ENCODE measurements at regions not wholly inside any gene's neighbourhood (a gene's known extent, or its start where the extent isn't known, plus 50 kb on each side); places are given as distances from the start of the nearest gene placed in this dataset.

DNA sequence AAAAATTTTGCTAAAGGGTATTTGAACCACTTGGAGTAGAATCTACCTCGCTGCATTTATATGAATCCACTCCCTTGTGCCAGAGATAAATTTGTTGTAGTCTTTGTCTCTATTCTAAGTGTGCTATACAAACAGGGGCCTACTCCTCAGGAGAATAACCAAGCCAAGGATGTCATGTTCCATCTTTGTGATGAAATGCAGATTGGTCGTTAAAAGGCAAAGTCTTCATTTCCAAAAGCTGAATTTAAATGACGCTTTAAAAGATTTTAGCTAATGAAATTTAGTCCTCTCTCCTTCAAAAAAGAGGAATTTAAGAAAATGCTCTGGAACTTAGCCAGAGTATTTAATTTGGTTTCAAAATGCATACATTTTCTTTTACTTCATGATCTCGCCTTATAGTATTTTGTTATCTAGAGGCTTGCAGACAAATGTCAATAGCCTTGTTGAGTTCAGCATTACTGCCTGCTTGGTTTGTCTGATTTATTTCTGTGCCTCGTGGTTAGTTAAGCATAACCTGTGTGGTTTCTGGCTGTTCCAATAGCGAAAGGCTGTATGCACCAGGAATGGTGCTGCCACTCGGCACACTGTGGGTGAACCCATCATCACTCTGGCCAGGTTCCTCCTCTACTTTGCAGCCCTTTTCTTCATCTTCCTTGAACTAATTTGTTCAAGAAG is 417.6 kb downstream of the ZNF521 start:
- TF ChIP-seq, protein P1, sequence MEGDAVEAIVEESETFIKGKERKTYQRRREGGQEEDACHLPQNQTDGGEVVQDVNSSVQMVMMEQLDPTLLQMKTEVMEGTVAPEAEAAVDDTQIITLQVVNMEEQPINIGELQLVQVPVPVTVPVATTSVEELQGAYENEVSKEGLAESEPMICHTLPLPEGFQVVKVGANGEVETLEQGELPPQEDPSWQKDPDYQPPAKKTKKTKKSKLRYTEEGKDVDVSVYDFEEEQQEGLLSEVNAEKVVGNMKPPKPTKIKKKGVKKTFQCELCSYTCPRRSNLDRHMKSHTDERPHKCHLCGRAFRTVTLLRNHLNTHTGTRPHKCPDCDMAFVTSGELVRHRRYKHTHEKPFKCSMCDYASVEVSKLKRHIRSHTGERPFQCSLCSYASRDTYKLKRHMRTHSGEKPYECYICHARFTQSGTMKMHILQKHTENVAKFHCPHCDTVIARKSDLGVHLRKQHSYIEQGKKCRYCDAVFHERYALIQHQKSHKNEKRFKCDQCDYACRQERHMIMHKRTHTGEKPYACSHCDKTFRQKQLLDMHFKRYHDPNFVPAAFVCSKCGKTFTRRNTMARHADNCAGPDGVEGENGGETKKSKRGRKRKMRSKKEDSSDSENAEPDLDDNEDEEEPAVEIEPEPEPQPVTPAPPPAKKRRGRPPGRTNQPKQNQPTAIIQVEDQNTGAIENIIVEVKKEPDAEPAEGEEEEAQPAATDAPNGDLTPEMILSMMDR (IDR thresholded peaks at IDR 0.05; ENCODE audit: insufficient read depth, low read depth, low read length), result no peak
- DNase-seq (ENCODE audit: low read depth), result no peak

DNA sequence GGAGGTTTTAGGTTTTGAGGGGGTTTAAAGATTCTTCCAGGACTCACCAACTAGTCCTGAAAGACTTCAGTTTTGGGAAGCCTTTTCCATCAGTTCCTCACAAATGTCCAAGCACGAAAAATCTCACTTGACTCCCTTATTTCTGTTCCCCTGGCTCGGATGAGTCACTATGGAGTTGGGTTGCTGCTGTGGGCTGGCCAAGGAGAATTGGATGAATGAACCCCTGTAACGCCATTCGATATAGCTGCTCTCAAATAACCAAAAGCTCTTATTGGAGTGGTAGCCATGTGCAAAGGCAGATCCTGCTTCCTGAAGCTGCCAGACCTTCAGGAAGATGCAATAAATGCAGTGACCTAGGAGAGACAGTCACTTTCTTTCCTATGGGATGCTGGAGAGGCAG is 417.0 kb downstream of the ZNF521 start:
- no peak for DNase-seq (ENCODE audit: low read depth)
- TF ChIP-seq, protein P1 (IDR thresholded peaks at IDR 0.05; ENCODE audit: insufficient read depth, low read depth, low read length), result no peak
- no peak overlapping the region for H3K4me3 ChIP-seq (ENCODE audit: low read depth, low read length)

More for the DNA sequence above, 417.6 kb downstream of the ZNF521 start:
- H3K4me3 ChIP-seq (ENCODE audit: low read depth, low read length), result no peak overlapping the region

DNA sequence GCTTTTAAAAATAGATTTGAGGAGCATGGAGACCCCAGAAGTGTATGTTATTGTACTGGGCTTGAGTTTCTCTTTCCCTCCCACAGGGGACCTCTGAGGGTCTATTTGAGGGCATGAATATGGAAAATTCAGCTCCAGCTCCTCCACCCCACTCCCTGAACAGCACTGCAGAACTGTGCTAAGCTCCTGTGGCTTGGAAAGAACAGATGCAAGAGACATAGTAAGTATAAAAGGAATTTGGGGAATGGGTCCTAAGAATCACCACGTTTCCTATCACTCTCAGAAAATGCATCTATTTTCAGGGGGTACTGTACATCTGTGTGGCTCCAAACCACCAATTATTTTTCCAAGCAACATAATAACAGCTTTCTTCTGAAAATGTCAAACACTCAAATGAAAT is 416.1 kb downstream of the ZNF521 start:
- TF ChIP-seq, protein P1 (IDR thresholded peaks at IDR 0.05; ENCODE audit: insufficient read depth, low read depth, low read length), result no peak

DNA sequence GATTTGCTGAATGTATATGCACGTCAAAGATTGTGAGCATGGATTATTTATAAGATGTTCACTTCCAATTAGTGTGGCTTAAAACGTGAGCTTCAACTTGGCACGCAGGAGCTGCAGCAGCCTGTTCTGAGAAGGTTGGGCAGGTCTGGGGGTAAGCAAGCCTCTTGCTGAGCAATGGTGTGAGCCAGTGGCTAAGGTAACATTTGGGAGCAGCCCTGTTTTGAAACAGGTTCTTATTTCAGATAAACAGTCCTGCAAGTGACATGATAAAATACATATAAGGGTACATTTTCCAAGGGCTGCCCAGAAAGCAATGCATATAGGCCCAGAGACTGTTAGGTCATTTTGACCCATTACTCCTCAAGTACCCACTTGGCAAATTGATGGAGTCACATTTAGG is 415.3 kb downstream of the ZNF521 start:
- TF ChIP-seq, protein P1 (IDR thresholded peaks at IDR 0.05; ENCODE audit: insufficient read depth, low read depth, low read length), result no peak
- DNase-seq (ENCODE audit: low read depth), result no peak
- H3K4me3 ChIP-seq (ENCODE audit: low read depth, low read length), result no peak overlapping the region

More for the DNA sequence above, 416.1 kb downstream of the ZNF521 start:
- no peak for DNase-seq (ENCODE audit: low read depth)
- H3K4me3 ChIP-seq (ENCODE audit: low read depth, low read length), result no peak overlapping the region

DNA sequence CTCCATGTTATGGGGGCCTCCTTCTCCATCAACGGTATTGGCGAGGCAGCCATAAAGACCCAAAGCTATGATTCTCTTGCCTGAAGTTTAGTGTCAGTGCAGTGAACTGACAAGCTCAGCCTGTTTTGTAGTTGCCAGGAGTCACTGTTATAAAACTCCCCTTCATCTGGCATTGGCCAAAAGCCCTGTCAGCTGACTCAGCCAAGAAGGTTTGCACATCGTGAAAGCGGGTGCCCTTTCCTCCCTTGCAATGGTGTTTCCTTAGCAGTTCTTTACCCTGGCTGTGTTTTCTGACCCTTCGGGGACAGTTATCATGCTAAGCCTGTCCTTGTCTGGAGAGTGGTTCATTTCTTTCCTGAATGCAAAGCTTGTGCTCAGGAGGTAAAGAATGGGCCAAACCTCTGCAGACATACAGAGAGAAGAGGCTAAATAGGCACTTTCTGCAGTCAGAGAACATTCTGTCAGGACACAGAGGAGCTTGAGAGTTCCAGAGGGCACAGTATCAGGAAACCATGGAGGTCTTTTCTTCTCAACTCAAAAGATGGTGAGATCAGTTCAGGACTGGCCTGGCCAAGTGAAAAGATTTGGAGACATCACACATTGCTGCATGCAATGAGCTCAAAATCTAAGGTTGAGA is 414.2 kb downstream of the ZNF521 start:
- no peak for DNase-seq (ENCODE audit: low read depth)
- TF ChIP-seq, protein P1 (IDR thresholded peaks at IDR 0.05; ENCODE audit: insufficient read depth, low read depth, low read length), result no peak
- no peak overlapping the region for H3K4me3 ChIP-seq (ENCODE audit: low read depth, low read length)

DNA sequence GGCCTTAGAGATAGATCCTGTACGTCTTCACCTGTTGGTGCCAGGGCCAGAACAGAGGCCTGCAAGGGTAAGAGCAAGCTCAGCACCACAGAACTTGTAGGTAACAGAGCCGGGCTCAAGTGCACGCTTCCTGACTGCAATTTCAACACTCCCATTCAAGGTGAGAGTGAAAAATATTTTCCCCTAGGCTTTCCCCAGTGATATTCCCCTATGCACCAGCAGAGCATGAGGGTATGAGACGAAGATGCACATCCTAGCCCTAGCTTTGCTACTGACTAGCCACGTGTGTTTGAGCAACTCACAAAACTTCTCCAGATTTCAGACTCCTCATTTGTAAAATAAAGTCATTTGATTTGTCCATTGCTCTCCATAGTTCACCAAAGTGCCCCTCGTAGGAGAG is 411.6 kb downstream of the ZNF521 start:
- TF ChIP-seq, protein P1 (IDR thresholded peaks at IDR 0.05; ENCODE audit: insufficient read depth, low read depth, low read length), result no peak
- no peak for DNase-seq (ENCODE audit: low read depth)
- H3K4me3 ChIP-seq (ENCODE audit: low read depth, low read length), result no peak overlapping the region

Data from fibroblast of villous mesenchyme (primary cell).